Neural crest cell (in vitro differentiated cells): ENCODE measurements at regions not wholly inside any gene's neighbourhood (a gene's known extent, or its start where the extent isn't known, plus 50 kb on each side); places are given as distances from the start of the nearest gene placed in this dataset.
"Not testable (repeated sequence)": the region's sequence is repeated elsewhere in the genome, so short reads cannot be mapped to it uniquely, and the experiment has no call there.

Experiments used
- DNase-seq: peaks from one replicate; pipeline ENCODE4 v3.0.0; 2021; ENCODE audit warnings: low read depth, mixed read lengths, low spot score
- H3K27ac Mint-ChIP-seq: one replicate; pipeline ENCODE4 v1.8.0; 2021; ENCODE audit warnings: mild to moderate bottlenecking, mixed read lengths; ENCODE audit not compliant: unreplicated experiment
- H3K27me3 Mint-ChIP-seq: 2 replicates; pipeline ENCODE4 v1.8.0; 2021; ENCODE audit warnings: low read depth, mild to moderate bottlenecking, mixed read lengths
- H3K36me3 Mint-ChIP-seq: 2 replicates; pipeline ENCODE4 v1.8.0; 2021; ENCODE audit warnings: low read depth, mild to moderate bottlenecking, mixed read lengths
- H3K4me1 Mint-ChIP-seq: 2 replicates; pipeline ENCODE4 v1.8.0; 2021; ENCODE audit warnings: mixed read lengths
- H3K4me3 Mint-ChIP-seq: one replicate; pipeline ENCODE4 v1.8.0; 2021; ENCODE audit warnings: mild to moderate bottlenecking, mixed read lengths
- H3K9me3 Mint-ChIP-seq: 2 replicates; pipeline ENCODE4 v1.8.0; 2021; ENCODE audit warnings: mixed read lengths
- CTCF ChIP-seq: fragments of 200-600 bp; sonication (generic); conservative IDR thresholded peaks from 2 replicates; pipeline ENCODE4 v1.5.0; 2021; ENCODE audit warnings: antibody characterized with exemption, mild to moderate bottlenecking

GRCh38 chr16:80259290-80259805 lies 281.4 kb upstream of the DYNLRB2 start:
- TF ChIP-seq CTCF: no peak
- DNase-seq: no peak
- H3K36me3 Mint-ChIP-seq: no peaks in the 10 kb centered on the region
- peaks cover 2% of the 10 kb centered on the region for H3K27me3 Mint-ChIP-seq
- H3K4me1 Mint-ChIP-seq: peaks cover 34% of the 10 kb centered on the region
- H3K9me3 Mint-ChIP-seq: no peaks in the 10 kb centered on the region
- H3K4me3 Mint-ChIP-seq: no peak overlapping the region
- no peak overlapping the region for H3K27ac Mint-ChIP-seq

- no peaks in the 10 kb centered on the region for H3K9me3 Mint-ChIP-seq
- H3K36me3 Mint-ChIP-seq: no peaks in the 10 kb centered on the region
- H3K4me3 Mint-ChIP-seq: no peak overlapping the region
- peaks cover 2% of the 10 kb centered on the region for H3K27me3 Mint-ChIP-seq
- no peak for DNase-seq
- no peak for TF ChIP-seq CTCF
- peaks cover 34% of the 10 kb centered on the region for H3K4me1 Mint-ChIP-seq
- no peak overlapping the region for H3K27ac Mint-ChIP-seq
Measured at GRCh38 chr16:80258407-80258806, 282.4 kb upstream of the DYNLRB2 start.

- no peaks in the 10 kb centered on the region for H3K36me3 Mint-ChIP-seq
- no peak overlapping the region for H3K27ac Mint-ChIP-seq
- peaks cover 2% of the 10 kb centered on the region for H3K27me3 Mint-ChIP-seq
- no peaks in the 10 kb centered on the region for H3K9me3 Mint-ChIP-seq
- H3K4me1 Mint-ChIP-seq: peaks cover 5% of the 10 kb centered on the region
- TF ChIP-seq CTCF: no peak
- DNase-seq: no peak
- no peak overlapping the region for H3K4me3 Mint-ChIP-seq
Measured at GRCh38 chr16:80254970-80255369, 285.8 kb upstream of the DYNLRB2 start.

GRCh38 chr16:80253741-80254140 lies 287.1 kb upstream of the DYNLRB2 start:
- no peaks in the 10 kb centered on the region for H3K4me1 Mint-ChIP-seq
- no peak for TF ChIP-seq CTCF
- no peak overlapping the region for H3K4me3 Mint-ChIP-seq
- no peaks in the 10 kb centered on the region for H3K9me3 Mint-ChIP-seq
- no peaks in the 10 kb centered on the region for H3K27me3 Mint-ChIP-seq
- H3K27ac Mint-ChIP-seq: no peak overlapping the region
- H3K36me3 Mint-ChIP-seq: no peaks in the 10 kb centered on the region
- no peak for DNase-seq

GRCh38 chr16:80250381-80250780 lies 290.4 kb upstream of the DYNLRB2 start:
- no peak for DNase-seq
- H3K4me3 Mint-ChIP-seq: no peak overlapping the region
- no peaks in the 10 kb centered on the region for H3K4me1 Mint-ChIP-seq
- no peak overlapping the region for H3K27ac Mint-ChIP-seq
- no peaks in the 10 kb centered on the region for H3K27me3 Mint-ChIP-seq
- no peak for TF ChIP-seq CTCF
- H3K36me3 Mint-ChIP-seq: no peaks in the 10 kb centered on the region
- no peaks in the 10 kb centered on the region for H3K9me3 Mint-ChIP-seq

GRCh38 chr16:80243303-80243702 lies 297.5 kb upstream of the DYNLRB2 start:
- not testable (repeated sequence) for H3K27ac Mint-ChIP-seq, H3K4me1 Mint-ChIP-seq, H3K4me3 Mint-ChIP-seq, H3K9me3 Mint-ChIP-seq, H3K36me3 Mint-ChIP-seq, H3K27me3 Mint-ChIP-seq, DNase-seq

GRCh38 chr16:80242279-80242678 lies 298.5 kb upstream of the DYNLRB2 start:
- H3K36me3 Mint-ChIP-seq, H3K9me3 Mint-ChIP-seq: not testable (repeated sequence)

More at GRCh38 chr16:80242279-80242678, 298.5 kb upstream of the DYNLRB2 start:
- DNase-seq, H3K4me3 Mint-ChIP-seq, H3K27ac Mint-ChIP-seq, H3K4me1 Mint-ChIP-seq, H3K27me3 Mint-ChIP-seq: not testable (repeated sequence)
